ENCODE measurements at regions not wholly inside any gene's neighbourhood (a gene's known extent, or its start where the extent isn't known, plus 50 kb on each side); places are given as distances from the start of the nearest gene placed in this dataset.

- POLR2A ChIA-PET = no interaction called here
- no peak overlapping the region for H3K27ac Mint-ChIP-seq
- no peak for ATAC-seq
- no peak overlapping the region for H3K4me3 Mint-ChIP-seq
- no peak for DNase-seq
- H3K4me1 Mint-ChIP-seq = no peaks in the 10 kb centered on the region
- no peaks in the 10 kb centered on the region for H3K36me3 Mint-ChIP-seq
- H3K9me3 Mint-ChIP-seq = peaks cover 0 to 14% (median 0%) of the 10 kb centered on the region in 9 donors
- no peaks in the 10 kb centered on the region for H3K27me3 Mint-ChIP-seq
Observed at GRCh38 chr7:85659364-85659763, 472.5 kb upstream of the SEMA3D start.

- Mint-ChIP-seq H3K36me3 (no peaks in the 10 kb centered on the region), H3K27ac (no peak overlapping the region), H3K4me1 (no peaks in the 10 kb centered on the region), H3K4me3 (no peak overlapping the region), H3K9me3 (no peaks in the 10 kb centered on the region), H3K27me3 (no peaks in the 10 kb centered on the region)
- DNase-seq = no peak
- POLR2A ChIA-PET = no interaction called here
- no peak for ATAC-seq
Observed at GRCh38 chr7:85655252-85655651, 468.4 kb upstream of the SEMA3D start.

- H3K4me1 Mint-ChIP-seq = no peaks in the 10 kb centered on the region
- no peak for DNase-seq
- H3K4me3 Mint-ChIP-seq = no peak overlapping the region
Observed at GRCh38 chr7:85644272-85644671, 457.4 kb upstream of the SEMA3D start.

GRCh38 chr7:85641331-85641730, 454.5 kb upstream of the SEMA3D start:
- Mint-ChIP-seq H3K9me3 (peaks cover 0 to 12% (median 3%) of the 10 kb centered on the region in 9 donors), H3K4me1 (no peaks in the 10 kb centered on the region), H3K27ac (no peak overlapping the region), H3K4me3 (no peak overlapping the region), H3K27me3 (no peaks in the 10 kb centered on the region), H3K36me3 (no peaks in the 10 kb centered on the region)
- ATAC-seq (no peak), DNase-seq (no peak)
- POLR2A ChIA-PET = no interaction called here

More at GRCh38 chr7:85644272-85644671, 457.4 kb upstream of the SEMA3D start:
- Mint-ChIP-seq H3K36me3 (no peaks in the 10 kb centered on the region), H3K27ac (no peak overlapping the region), H3K9me3 (peaks cover 0 to 12% (median 3%) of the 10 kb centered on the region in 9 donors), H3K27me3 (no peaks in the 10 kb centered on the region)
- ATAC-seq = no peak
- POLR2A ChIA-PET = no interaction called here

- ATAC-seq = no peak
- Mint-ChIP-seq H3K4me3 (no peak overlapping the region), H3K9me3 (peaks cover 0 to 12% (median 2%) of the 10 kb centered on the region in 9 donors)
Observed at GRCh38 chr7:85638394-85638793, 451.5 kb upstream of the SEMA3D start.

GRCh38 chr7:85634951-85635350, 448.1 kb upstream of the SEMA3D start:
- POLR2A ChIA-PET = no interaction called here
- Mint-ChIP-seq H3K27me3 (peaks cover 0 to 3% (median 0%) of the 10 kb centered on the region in 5 donors), H3K9me3 (peaks cover 0 to 4% (median 0%) of the 10 kb centered on the region in 9 donors), H3K4me3 (no peak overlapping the region), H3K36me3 (no peaks in the 10 kb centered on the region), H3K27ac (no peak overlapping the region), H3K4me1 (no peaks in the 10 kb centered on the region)
- ATAC-seq = no peak
- no peak for DNase-seq

More at GRCh38 chr7:85638394-85638793, 451.5 kb upstream of the SEMA3D start:
- Mint-ChIP-seq H3K27me3 (peaks cover 0 to 3% (median 0%) of the 10 kb centered on the region in 5 donors), H3K27ac (no peak overlapping the region), H3K4me1 (no peaks in the 10 kb centered on the region), H3K36me3 (no peaks in the 10 kb centered on the region)
- POLR2A ChIA-PET = no interaction called here
- DNase-seq = no peak

GRCh38 chr7:85630904-85631600, 444.2 kb upstream of the SEMA3D start:
- Mint-ChIP-seq H3K4me1 (no peaks in the 10 kb centered on the region), H3K27ac (no peak overlapping the region), H3K4me3 (no peak overlapping the region), H3K27me3 (peaks cover 0 to 3% (median 0%) of the 10 kb centered on the region in 5 donors), H3K36me3 (no peaks in the 10 kb centered on the region), H3K9me3 (peaks cover 0 to 15% (median 0%) of the 10 kb centered on the region in 9 donors)
- no peak for ATAC-seq
- DNase-seq = no peak
- POLR2A ChIA-PET = no interaction called here

GRCh38 chr7:85627791-85628586, 441.1 kb upstream of the SEMA3D start:
- H3K4me3 Mint-ChIP-seq = no peak overlapping the region
- no peaks in the 10 kb centered on the region for H3K36me3 Mint-ChIP-seq
- H3K27ac Mint-ChIP-seq = no peak overlapping the region
- peaks cover 0 to 19% (median 2%) of the 10 kb centered on the region in 9 donors for H3K9me3 Mint-ChIP-seq
- ATAC-seq = no peak
- POLR2A ChIA-PET = no interaction called here
- DNase-seq = no peak
- H3K27me3 Mint-ChIP-seq = no peaks in the 10 kb centered on the region
- no peaks in the 10 kb centered on the region for H3K4me1 Mint-ChIP-seq

- H3K4me1 Mint-ChIP-seq = no peaks in the 10 kb centered on the region
- H3K9me3 Mint-ChIP-seq = peaks cover 0 to 18% (median 3%) of the 10 kb centered on the region in 9 donors
- no peaks in the 10 kb centered on the region for H3K27me3 Mint-ChIP-seq
- H3K4me3 Mint-ChIP-seq = no peak overlapping the region
- POLR2A ChIA-PET = no interaction called here
- H3K27ac Mint-ChIP-seq = no peak overlapping the region
- no peak for DNase-seq
- H3K36me3 Mint-ChIP-seq = no peaks in the 10 kb centered on the region
- no peak for ATAC-seq
Observed at GRCh38 chr7:85622059-85622458, 435.2 kb upstream of the SEMA3D start.

- H3K36me3 Mint-ChIP-seq = no peaks in the 10 kb centered on the region
- H3K4me3 Mint-ChIP-seq = no peak overlapping the region
- H3K9me3 Mint-ChIP-seq = peaks cover 0 to 18% (median 2%) of the 10 kb centered on the region in 9 donors
- POLR2A ChIA-PET = no interaction called here
- DNase-seq = no peak
- H3K4me1 Mint-ChIP-seq = no peaks in the 10 kb centered on the region
- H3K27me3 Mint-ChIP-seq = no peaks in the 10 kb centered on the region
- ATAC-seq = no peak
- no peak overlapping the region for H3K27ac Mint-ChIP-seq
Observed at GRCh38 chr7:85620936-85621685, 434.3 kb upstream of the SEMA3D start.

- no peaks in the 10 kb centered on the region for H3K4me1 Mint-ChIP-seq
- POLR2A ChIA-PET = no interaction called here
- no peak for DNase-seq
- ATAC-seq = no peak
- no peaks in the 10 kb centered on the region for H3K27me3 Mint-ChIP-seq
- H3K9me3 Mint-ChIP-seq = peaks cover 0 to 21% (median 3%) of the 10 kb centered on the region in 9 donors
- no peak overlapping the region for H3K4me3 Mint-ChIP-seq
- H3K36me3 Mint-ChIP-seq = no peaks in the 10 kb centered on the region
- H3K27ac Mint-ChIP-seq = no peak overlapping the region
Observed at GRCh38 chr7:85619236-85619635, 432.4 kb upstream of the SEMA3D start.

GRCh38 chr7:85614684-85615083, 427.8 kb upstream of the SEMA3D start:
- Mint-ChIP-seq H3K4me3 (no peak overlapping the region), H3K9me3 (peaks cover 0 to 23% (median 7%) of the 10 kb centered on the region in 9 donors), H3K36me3 (peaks cover 0 to 2% (median 0%) of the 10 kb centered on the region in 3 donors), H3K4me1 (no peaks in the 10 kb centered on the region), H3K27me3 (no peaks in the 10 kb centered on the region), H3K27ac (no peak overlapping the region)
- no peak for ATAC-seq
- POLR2A ChIA-PET = no interaction called here
- DNase-seq = no peak

- H3K27ac Mint-ChIP-seq = no peak overlapping the region
- no peak for ATAC-seq
- H3K36me3 Mint-ChIP-seq = peaks cover 0 to 2% (median 0%) of the 10 kb centered on the region in 3 donors
- H3K4me3 Mint-ChIP-seq = no peak overlapping the region
- H3K9me3 Mint-ChIP-seq = peaks cover 0 to 23% (median 5%) of the 10 kb centered on the region in 9 donors
- no peak for DNase-seq
- H3K27me3 Mint-ChIP-seq = no peaks in the 10 kb centered on the region
- POLR2A ChIA-PET = no interaction called here
- no peaks in the 10 kb centered on the region for H3K4me1 Mint-ChIP-seq
Observed at GRCh38 chr7:85612514-85612913, 425.7 kb upstream of the SEMA3D start.
